Keratinocyte (primary cell): ENCODE measurements at regions not wholly inside any gene's neighbourhood (a gene's known extent, or its start where the extent isn't known, plus 50 kb on each side); places are given as distances from the start of the nearest gene placed in this dataset.

ENCODE experiments used
- DNase-seq: peaks from one replicate; pipeline ENCODE4 v3.0.0-alpha.2; 2011; ENCODE audit warnings: low read depth, missing footprints, low spot score
- FAIRE-seq: peaks from 2 replicates; lab custom pipeline; 2011; peaks lifted over from hg19 to GRCh38; lab: Jason Lieb, UNC
- H2AFZ ChIP-seq: 2 replicates; pipeline ENCODE4 v1.6.0; 2012; ENCODE audit warnings: low read length, control low read depth, inconsistent platforms; ENCODE audit not compliant: control insufficient read depth
- H3K27ac ChIP-seq: 2 replicates; pipeline ENCODE4 v1.5.1; 2011; ENCODE audit warnings: low read length; ENCODE audit not compliant: control insufficient read depth, insufficient read depth
- H3K27me3 ChIP-seq: 3 replicates; pipeline ENCODE4 v1.6.0; 2011; ENCODE audit warnings: low read length; ENCODE audit not compliant: control insufficient read depth, insufficient read depth; ENCODE audit errors: extremely low read depth
- H3K36me3 ChIP-seq, 2 experiments: 2 replicates in 1 of 2; 3 replicates in 1 of 2; pipeline ENCODE4 v1.5.1; 2011; ENCODE audit warnings: low read length in 2 of 2, mild to moderate bottlenecking in 1 of 2; ENCODE audit not compliant: control insufficient read depth in 2 of 2, insufficient read depth in 2 of 2; ENCODE audit errors: extremely low read depth in 1 of 2
- H3K4me1 ChIP-seq: 3 replicates; pipeline ENCODE4 v1.5.1; 2011; ENCODE audit warnings: low read length; ENCODE audit not compliant: control insufficient read depth, insufficient read depth; ENCODE audit errors: extremely low read depth
- H3K4me2 ChIP-seq: 3 replicates; pipeline ENCODE4 v1.6.0; 2011; ENCODE audit warnings: low read depth, low read length; ENCODE audit not compliant: control insufficient read depth, insufficient read depth; ENCODE audit errors: extremely low read depth
- H3K4me3 ChIP-seq, 3 experiments: fragments of 200-600 bp in 1 of 3; sonication (generic) in 1 of 3; 2 replicates in 2 of 3; 3 replicates in 1 of 3; pipeline ENCODE4 v1.5.1; 2011 to 2016; ENCODE audit warnings: low read length in 3 of 3, mild to moderate bottlenecking in 3 of 3, control low read depth in 2 of 3, inconsistent platforms in 1 of 3, low read depth in 1 of 3, mixed read lengths in 1 of 3, mixed run types in 1 of 3, moderate library complexity in 1 of 3; ENCODE audit not compliant: control insufficient read depth in 2 of 3, insufficient read depth in 2 of 3; ENCODE audit errors: extremely low read depth in 1 of 3
- H3K79me2 ChIP-seq: 2 replicates; pipeline ENCODE4 v1.6.0; 2012; ENCODE audit warnings: low read length; ENCODE audit not compliant: control insufficient read depth, insufficient read depth
- H3K9ac ChIP-seq: 3 replicates; pipeline ENCODE4 v1.6.0; 2011; ENCODE audit warnings: low read length; ENCODE audit not compliant: control insufficient read depth, insufficient read depth; ENCODE audit errors: extremely low read depth
- H3K9me1 ChIP-seq: 3 replicates; pipeline ENCODE4 v1.6.0; 2011; ENCODE audit warnings: low read length; ENCODE audit not compliant: control insufficient read depth, insufficient read depth; ENCODE audit errors: extremely low read depth
- H3K9me3 ChIP-seq: 2 replicates; pipeline ENCODE4 v1.5.1; 2012; ENCODE audit warnings: low read depth, low read length; ENCODE audit not compliant: control insufficient read depth
- H4K20me1 ChIP-seq: 3 replicates; pipeline ENCODE4 v1.6.0; 2011; ENCODE audit warnings: low read length; ENCODE audit not compliant: control insufficient read depth, insufficient read depth; ENCODE audit errors: extremely low read depth
- EZH2 ChIP-seq: IDR thresholded peaks from one replicate; pipeline ENCODE4 v1.6.1; 2012; ENCODE audit warnings: inconsistent platforms, mild to moderate bottlenecking, low read length, moderate library complexity
- dilution Hi-C: fragments of 300-500 bp; cut with MboI; formaldehyde crosslinking; loops from one replicate; pipeline ENCODE4 v1.7.0; 2020; ENCODE audit warnings: low sequenced_read_pairs; ENCODE audit not compliant: extremely low pct_ligation_motif_present
- TF ChIP-seq, protein P1 (sequence below), 3 experiments: IDR thresholded peaks in 1 of 3; conservative IDR thresholded peaks in 1 of 3; optimal IDR thresholded peaks in 1 of 3; 2 replicates in 2 of 3; 3 replicates in 1 of 3; pipeline versions ENCODE3 to v1.5.1; 2011; ENCODE audit warnings: low read length in 3 of 3, mild to moderate bottlenecking in 3 of 3, moderate library complexity in 2 of 3, control low read depth in 1 of 3, inconsistent platforms in 1 of 3; ENCODE audit not compliant: insufficient read depth in 2 of 3; ENCODE audit errors: extremely low read depth in 1 of 3

GRCh38 chr3:163438760-163439159 lies 1639.5 kb downstream of the SI start:
- Histone ChIP-seq H3K9me3 (no peaks in the 10 kb centered on the region), H3K4me2 (no peak overlapping the region), H3K27ac (no peak overlapping the region), H2AFZ (no peak overlapping the region), H3K4me1 (no peaks in the 10 kb centered on the region), H3K9me1 (no peaks in the 10 kb centered on the region), H4K20me1 (no peaks in the 10 kb centered on the region), H3K79me2 (no peaks in the 10 kb centered on the region), H3K27me3 (no peaks in the 10 kb centered on the region), H3K9ac (no peak overlapping the region), H3K4me3 (no peak overlapping the region), H3K36me3 (no peaks in the 10 kb centered on the region)
- no peak for DNase-seq
- dilution Hi-C loops: no loop called here
- no peak for FAIRE-seq
- TF ChIP-seq, protein P1, sequence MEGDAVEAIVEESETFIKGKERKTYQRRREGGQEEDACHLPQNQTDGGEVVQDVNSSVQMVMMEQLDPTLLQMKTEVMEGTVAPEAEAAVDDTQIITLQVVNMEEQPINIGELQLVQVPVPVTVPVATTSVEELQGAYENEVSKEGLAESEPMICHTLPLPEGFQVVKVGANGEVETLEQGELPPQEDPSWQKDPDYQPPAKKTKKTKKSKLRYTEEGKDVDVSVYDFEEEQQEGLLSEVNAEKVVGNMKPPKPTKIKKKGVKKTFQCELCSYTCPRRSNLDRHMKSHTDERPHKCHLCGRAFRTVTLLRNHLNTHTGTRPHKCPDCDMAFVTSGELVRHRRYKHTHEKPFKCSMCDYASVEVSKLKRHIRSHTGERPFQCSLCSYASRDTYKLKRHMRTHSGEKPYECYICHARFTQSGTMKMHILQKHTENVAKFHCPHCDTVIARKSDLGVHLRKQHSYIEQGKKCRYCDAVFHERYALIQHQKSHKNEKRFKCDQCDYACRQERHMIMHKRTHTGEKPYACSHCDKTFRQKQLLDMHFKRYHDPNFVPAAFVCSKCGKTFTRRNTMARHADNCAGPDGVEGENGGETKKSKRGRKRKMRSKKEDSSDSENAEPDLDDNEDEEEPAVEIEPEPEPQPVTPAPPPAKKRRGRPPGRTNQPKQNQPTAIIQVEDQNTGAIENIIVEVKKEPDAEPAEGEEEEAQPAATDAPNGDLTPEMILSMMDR (optimal IDR thresholded peaks at IDR 0.05 in 1 of 3, IDR thresholded peaks at IDR 0.05 in 1 of 3, conservative IDR thresholded peaks at IDR 0.05 in 1 of 3; ENCODE audit: extremely low read depth in 1 of 3, insufficient read depth in 2 of 3, low read length in 3 of 3): no peak
- TF ChIP-seq EZH2: no peak

DNA sequence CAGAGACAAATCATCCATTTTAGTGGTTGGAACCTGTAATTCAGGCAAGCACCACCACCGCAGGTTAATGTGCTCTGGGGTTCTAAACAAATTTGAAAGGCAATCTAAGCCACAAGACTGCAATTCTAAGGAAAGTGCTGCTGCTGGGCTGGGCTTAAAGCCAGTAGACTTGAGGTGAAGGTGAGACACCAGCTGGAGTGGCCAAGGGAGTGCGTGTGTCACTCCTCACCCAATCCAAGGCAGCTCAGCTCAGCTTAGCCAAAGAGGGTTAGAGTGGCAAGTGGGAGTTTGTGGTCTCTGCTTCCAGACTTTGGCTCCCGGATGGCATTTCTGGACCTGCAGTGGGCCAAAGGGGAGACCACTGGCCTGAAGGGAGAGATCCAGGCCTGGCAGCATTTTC lies 1655.6 kb downstream of the SI start:
- Histone ChIP-seq H3K27me3 (no peaks in the 10 kb centered on the region), H3K9ac (no peak overlapping the region), H3K36me3 (no peaks in the 10 kb centered on the region), H4K20me1 (no peaks in the 10 kb centered on the region), H3K9me1 (no peaks in the 10 kb centered on the region), H3K4me3 (no peak overlapping the region), H3K4me2 (no peak overlapping the region), H3K4me1 (no peaks in the 10 kb centered on the region), H2AFZ (no peak overlapping the region), H3K9me3 (peaks cover 3% of the 10 kb centered on the region), H3K27ac (no peak overlapping the region), H3K79me2 (no peaks in the 10 kb centered on the region)
- no peak for FAIRE-seq
- TF ChIP-seq, protein P1 (optimal IDR thresholded peaks at IDR 0.05 in 1 of 3, IDR thresholded peaks at IDR 0.05 in 1 of 3, conservative IDR thresholded peaks at IDR 0.05 in 1 of 3; ENCODE audit: extremely low read depth in 1 of 3, insufficient read depth in 2 of 3, low read length in 3 of 3): no peak
- no peak for TF ChIP-seq EZH2
- dilution Hi-C loops: no loop called here
- no peak for DNase-seq
